H9 (cell line): ENCODE measurements at regions not wholly inside any gene's neighbourhood (a gene's known extent, or its start where the extent isn't known, plus 50 kb on each side); places are given as distances from the start of the nearest gene placed in this dataset.

Experiments used
- DNase-seq: peaks from one replicate; pipeline ENCODE4 v3.0.0-alpha.2; 2017
- H2AFZ ChIP-seq: one replicate; pipeline ENCODE4 v1.6.1; 2013; ENCODE audit warnings: mild to moderate bottlenecking, low read length, control low read depth, moderate library complexity
- H2AK5ac ChIP-seq: 2 replicates; pipeline ENCODE4 v1.6.1; 2013; ENCODE audit warnings: low read length, control low read depth, mixed read lengths; ENCODE audit not compliant: insufficient read length
- H2BK120ac ChIP-seq: one replicate; pipeline ENCODE4 v1.6.1; 2013; ENCODE audit warnings: low read depth, mild to moderate bottlenecking, low read length, control low read depth, inconsistent platforms; ENCODE audit not compliant: poor library complexity, severe bottlenecking
- H2BK12ac ChIP-seq: 2 replicates; pipeline ENCODE4 v1.6.1; 2013; ENCODE audit warnings: low read length, control low read depth, mixed read lengths, low read depth; ENCODE audit not compliant: insufficient read length
- H2BK15ac ChIP-seq: 2 replicates; pipeline ENCODE4 v1.6.1; 2013; ENCODE audit warnings: low read depth, low read length, control low read depth
- H2BK20ac ChIP-seq: one replicate; pipeline ENCODE4 v1.6.1; 2013; ENCODE audit warnings: low read depth, mild to moderate bottlenecking, low read length, control low read depth, inconsistent platforms; ENCODE audit not compliant: poor library complexity, severe bottlenecking
- H2BK5ac ChIP-seq: 2 replicates; pipeline ENCODE4 v1.6.1; 2013; ENCODE audit warnings: low read length, control low read depth, mixed read lengths; ENCODE audit not compliant: insufficient read length
- H3K14ac ChIP-seq: 2 replicates; pipeline ENCODE4 v1.6.1; 2013; ENCODE audit warnings: low read length, control low read depth; ENCODE audit not compliant: insufficient read depth
- H3K18ac ChIP-seq: 2 replicates; pipeline ENCODE4 v1.6.1; 2013; ENCODE audit warnings: low read depth, mild to moderate bottlenecking, mixed read lengths, low read length, control low read depth; ENCODE audit not compliant: insufficient read length
- H3K23ac ChIP-seq: 2 replicates; pipeline ENCODE4 v1.6.1; 2013; ENCODE audit warnings: low read length, control low read depth, mixed read lengths, low read depth; ENCODE audit not compliant: insufficient read length
- H3K23me2 ChIP-seq: 2 replicates; pipeline ENCODE4 v1.6.1; 2013; ENCODE audit warnings: low read depth, mild to moderate bottlenecking, mixed read lengths, low read length, control low read depth; ENCODE audit not compliant: insufficient read length, poor library complexity, severe bottlenecking
- H3K27ac ChIP-seq: 2 replicates; pipeline ENCODE4 v1.5.1; 2013; ENCODE audit warnings: low read length, control low read depth, mixed read lengths, low read depth; ENCODE audit not compliant: insufficient read length
- H3K27me3 ChIP-seq: 2 replicates; pipeline ENCODE4 v1.6.1; 2013; ENCODE audit warnings: low read length, control low read depth, inconsistent platforms; ENCODE audit not compliant: insufficient read depth
- H3K4ac ChIP-seq: 2 replicates; pipeline ENCODE4 v1.6.1; 2013; ENCODE audit warnings: low read depth, mild to moderate bottlenecking, control low read depth, inconsistent platforms, low read length, moderate library complexity
- H3K4me1 ChIP-seq: 2 replicates; pipeline ENCODE4 v1.6.1; 2013; ENCODE audit warnings: low read length, control low read depth, inconsistent platforms; ENCODE audit not compliant: insufficient read depth
- H3K4me2 ChIP-seq: 2 replicates; pipeline ENCODE4 v1.6.1; 2013; ENCODE audit warnings: low read length, control low read depth, mixed read lengths; ENCODE audit not compliant: insufficient read length, insufficient read depth
- H3K56ac ChIP-seq: 2 replicates; pipeline ENCODE4 v1.6.1; 2013; ENCODE audit warnings: low read depth, mild to moderate bottlenecking, mixed read lengths, low read length, control low read depth; ENCODE audit not compliant: insufficient read length
- H3K79me1 ChIP-seq: 2 replicates; pipeline ENCODE4 v1.6.1; 2013; ENCODE audit warnings: low read depth, mild to moderate bottlenecking, moderate library complexity, low read length, control low read depth, inconsistent platforms; ENCODE audit not compliant: insufficient read depth, poor library complexity, severe bottlenecking
- H3K79me2 ChIP-seq: 2 replicates; pipeline ENCODE4 v1.6.1; 2013; ENCODE audit warnings: low read length, control low read depth, inconsistent platforms; ENCODE audit not compliant: insufficient read depth
- H3K9ac ChIP-seq: 2 replicates; pipeline ENCODE4 v1.6.1; 2013; ENCODE audit warnings: low read length, control low read depth, mixed read lengths; ENCODE audit not compliant: insufficient read length; ENCODE audit errors: extremely low read depth
- H3K9me3 ChIP-seq: one replicate; pipeline ENCODE4 v1.6.1; 2013; ENCODE audit warnings: low read depth, low read length, inconsistent platforms; ENCODE audit not compliant: control insufficient read depth
- H3T11ph ChIP-seq: one replicate; pipeline ENCODE4 v1.6.1; 2013; ENCODE audit warnings: mild to moderate bottlenecking, low read length, control low read depth, inconsistent platforms
- H4K20me1 ChIP-seq: one replicate; pipeline ENCODE4 v1.6.1; 2013; ENCODE audit not compliant: control insufficient read depth, insufficient read length, insufficient read depth
- H4K5ac ChIP-seq: 2 replicates; pipeline ENCODE4 v1.6.1; 2013; ENCODE audit warnings: low read depth, mild to moderate bottlenecking, mixed read lengths, low read length, control low read depth; ENCODE audit not compliant: insufficient read length
- H4K8ac ChIP-seq: replicated peaks from 2 replicates; pipeline ENCODE4 v1.6.1; 2013; ENCODE audit warnings: low read length, control low read depth, mixed read lengths, low read depth; ENCODE audit not compliant: insufficient read length
- H4K91ac ChIP-seq: 2 replicates; pipeline ENCODE4 v1.6.1; 2013; ENCODE audit warnings: low read depth, mild to moderate bottlenecking, moderate library complexity, mixed read lengths, low read length, control low read depth; ENCODE audit not compliant: insufficient read length
- H3K27ac Mint-ChIP-seq, 3 experiments: 2 replicates in 2 of 3; 3 replicates in 1 of 3; pipeline ENCODE4 v1.8.0; 2020 to 2021; ENCODE audit warnings: mixed read lengths in 3 of 3, mild to moderate bottlenecking in 1 of 3, moderate library complexity in 1 of 3
- H3K27me3 Mint-ChIP-seq: 2 replicates; pipeline ENCODE4 v1.8.0; 2021; ENCODE audit warnings: low read depth, mild to moderate bottlenecking, moderate library complexity, mixed read lengths
- H3K36me3 Mint-ChIP-seq, 3 experiments: 2 replicates in 2 of 3; 3 replicates in 1 of 3; pipeline ENCODE4 v1.8.0; 2020 to 2021; ENCODE audit warnings: low read depth in 3 of 3, mixed read lengths in 3 of 3; ENCODE audit not compliant: insufficient read depth in 1 of 3
- H3K4me1 Mint-ChIP-seq, 2 experiments: 2 replicates each; pipeline ENCODE4 v1.8.0; 2020; ENCODE audit warnings: mixed read lengths in 2 of 2
- H3K4me3 Mint-ChIP-seq, 2 experiments: 2 replicates in 1 of 2; 3 replicates in 1 of 2; pipeline ENCODE4 v1.8.0; 2020 to 2021; ENCODE audit warnings: mild to moderate bottlenecking in 2 of 2, mixed read lengths in 2 of 2, moderate library complexity in 1 of 2
- H3K9me3 Mint-ChIP-seq, 2 experiments: 2 replicates in 1 of 2; 3 replicates in 1 of 2; pipeline ENCODE4 v1.8.0; 2020; ENCODE audit warnings: mild to moderate bottlenecking in 2 of 2, mixed read lengths in 2 of 2, moderate library complexity in 1 of 2
- WGBS: extraction: QIAGEN DNeasy Blood & Tissue Kit; methylation state at CpG from one replicate; pipeline ENCODE4 v1.1.7; 2013; ENCODE audit warnings: missing lambda C conversion rate, low lambda C conversion rate, mixed read lengths; ENCODE audit not compliant: insufficient read length; ENCODE audit errors: extremely low coverage; 5-methylcytosine and 5-hydroxymethylcytosine counted together
- TF ChIP-seq, protein P1 (sequence below): fragments of 200-600 bp; sonication (generic); conservative IDR thresholded peaks from 3 replicates; pipeline ENCODE4 v1.8.0; 2021; ENCODE audit warnings: antibody characterized with exemption, mild to moderate bottlenecking

- no peaks in the 10 kb centered on the region; a peak in 1 of 4 replicates for H3K4me1 Mint-ChIP-seq
- Histone ChIP-seq H3K27me3 (no peaks in the 10 kb centered on the region), H4K5ac (no peak overlapping the region), H2BK5ac (no peak overlapping the region), H4K91ac (no peak overlapping the region), H3K23me2 (no peaks in the 10 kb centered on the region), H3K79me1 (no peaks in the 10 kb centered on the region), H2BK20ac (no peak overlapping the region), H4K8ac (no peak overlapping the region), H2AFZ (no peak overlapping the region), H3K9me3 (no peaks in the 10 kb centered on the region), H3K56ac (no peak overlapping the region), H3K4ac (no peak overlapping the region), H3K27ac (no peak overlapping the region), H2AK5ac (no peak overlapping the region), H3K79me2 (no peaks in the 10 kb centered on the region), H4K20me1 (no peaks in the 10 kb centered on the region), H2BK12ac (no peak overlapping the region), H3K4me2 (no peak overlapping the region), H3K18ac (no peak overlapping the region), H2BK15ac (no peak overlapping the region), H3K4me1 (no peaks in the 10 kb centered on the region), H3T11ph (no peak overlapping the region), H3K14ac (no peak overlapping the region; the same call in 1 of the 2 replicates), H3K23ac (no peak overlapping the region), H2BK120ac (no peak overlapping the region), H3K9ac (no peak overlapping the region)
- WGBS: no CpG with 5 or more reads among the region's 1 CpG
- no peak overlapping the region for H3K4me3 Mint-ChIP-seq
- no peaks in the 10 kb centered on the region for H3K36me3 Mint-ChIP-seq
- no peaks in the 10 kb centered on the region for H3K9me3 Mint-ChIP-seq
- DNase-seq: no peak
- peaks cover 2% of the 10 kb centered on the region for H3K27me3 Mint-ChIP-seq
- TF ChIP-seq, protein P1, sequence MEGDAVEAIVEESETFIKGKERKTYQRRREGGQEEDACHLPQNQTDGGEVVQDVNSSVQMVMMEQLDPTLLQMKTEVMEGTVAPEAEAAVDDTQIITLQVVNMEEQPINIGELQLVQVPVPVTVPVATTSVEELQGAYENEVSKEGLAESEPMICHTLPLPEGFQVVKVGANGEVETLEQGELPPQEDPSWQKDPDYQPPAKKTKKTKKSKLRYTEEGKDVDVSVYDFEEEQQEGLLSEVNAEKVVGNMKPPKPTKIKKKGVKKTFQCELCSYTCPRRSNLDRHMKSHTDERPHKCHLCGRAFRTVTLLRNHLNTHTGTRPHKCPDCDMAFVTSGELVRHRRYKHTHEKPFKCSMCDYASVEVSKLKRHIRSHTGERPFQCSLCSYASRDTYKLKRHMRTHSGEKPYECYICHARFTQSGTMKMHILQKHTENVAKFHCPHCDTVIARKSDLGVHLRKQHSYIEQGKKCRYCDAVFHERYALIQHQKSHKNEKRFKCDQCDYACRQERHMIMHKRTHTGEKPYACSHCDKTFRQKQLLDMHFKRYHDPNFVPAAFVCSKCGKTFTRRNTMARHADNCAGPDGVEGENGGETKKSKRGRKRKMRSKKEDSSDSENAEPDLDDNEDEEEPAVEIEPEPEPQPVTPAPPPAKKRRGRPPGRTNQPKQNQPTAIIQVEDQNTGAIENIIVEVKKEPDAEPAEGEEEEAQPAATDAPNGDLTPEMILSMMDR: no peak
- no peak overlapping the region for H3K27ac Mint-ChIP-seq
These were observed 538.8 kb downstream of the MATN1 start for GRCh38 chr1:30184393-30185141.
